HEK293 (cell line): ENCODE measurements at regions not wholly inside any gene's neighbourhood (a gene's known extent, or its start where the extent isn't known, plus 50 kb on each side); places are given as distances from the start of the nearest gene placed in this dataset.

Source experiments
- OSR2 ChIP-seq: fragments of 450-650 bp; formaldehyde crosslinking; IDR thresholded peaks from 2 replicates; pipeline ENCODE4 v1.5.1; 2016; ENCODE audit warnings: missing biosample characterization, missing genetic modification characterization
- ZNF660 ChIP-seq: fragments of 450-650 bp; IDR thresholded peaks from 2 replicates; pipeline ENCODE4 v1.5.1; 2018; ENCODE audit warnings: missing biosample characterization, mild to moderate bottlenecking, missing genetic modification characterization
- TF ChIP-seq, protein P1 (sequence below): fragments of 450-650 bp; formaldehyde crosslinking; IDR thresholded peaks from 2 replicates; pipeline ENCODE4 v1.5.1; 2016; ENCODE audit warnings: missing biosample characterization, missing genetic modification characterization

DNA sequence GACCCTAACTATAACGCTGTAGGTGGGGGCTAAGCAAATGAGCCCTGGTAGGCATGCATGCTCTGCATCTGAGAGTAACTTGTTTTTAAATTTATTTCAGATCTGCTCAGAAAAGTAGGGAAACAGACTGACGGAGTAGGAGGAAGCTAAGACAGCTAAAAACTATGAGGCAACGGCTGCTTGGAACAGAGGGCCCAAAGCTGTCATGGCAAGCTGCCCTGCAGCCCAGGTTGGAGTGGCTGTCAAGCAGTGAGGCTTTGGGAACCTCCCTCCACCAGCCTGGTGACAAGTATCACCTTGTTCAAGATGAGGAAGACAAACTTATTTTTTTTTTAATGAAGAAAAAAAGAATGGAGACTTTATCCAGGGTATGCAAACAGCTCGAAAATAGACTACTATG lies 439.8 kb downstream of the NLGN4X start:
- TF ChIP-seq, protein P1, sequence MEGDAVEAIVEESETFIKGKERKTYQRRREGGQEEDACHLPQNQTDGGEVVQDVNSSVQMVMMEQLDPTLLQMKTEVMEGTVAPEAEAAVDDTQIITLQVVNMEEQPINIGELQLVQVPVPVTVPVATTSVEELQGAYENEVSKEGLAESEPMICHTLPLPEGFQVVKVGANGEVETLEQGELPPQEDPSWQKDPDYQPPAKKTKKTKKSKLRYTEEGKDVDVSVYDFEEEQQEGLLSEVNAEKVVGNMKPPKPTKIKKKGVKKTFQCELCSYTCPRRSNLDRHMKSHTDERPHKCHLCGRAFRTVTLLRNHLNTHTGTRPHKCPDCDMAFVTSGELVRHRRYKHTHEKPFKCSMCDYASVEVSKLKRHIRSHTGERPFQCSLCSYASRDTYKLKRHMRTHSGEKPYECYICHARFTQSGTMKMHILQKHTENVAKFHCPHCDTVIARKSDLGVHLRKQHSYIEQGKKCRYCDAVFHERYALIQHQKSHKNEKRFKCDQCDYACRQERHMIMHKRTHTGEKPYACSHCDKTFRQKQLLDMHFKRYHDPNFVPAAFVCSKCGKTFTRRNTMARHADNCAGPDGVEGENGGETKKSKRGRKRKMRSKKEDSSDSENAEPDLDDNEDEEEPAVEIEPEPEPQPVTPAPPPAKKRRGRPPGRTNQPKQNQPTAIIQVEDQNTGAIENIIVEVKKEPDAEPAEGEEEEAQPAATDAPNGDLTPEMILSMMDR (tag by site-specific recombination) = no peak
- TF ChIP-seq ZNF660 (no peak), OSR2 (tag by site-specific recombination) (no peak)
